A549 (cell line): ENCODE measurements at regions not wholly inside any gene's neighbourhood (a gene's known extent, or its start where the extent isn't known, plus 50 kb on each side); places are given as distances from the start of the nearest gene placed in this dataset.

ENCODE experiments used
- ATAC-seq, 2 experiments: fragments of 200-7000 bp in 1 of 2; fragments of >200 bp in 1 of 2; cut with Nextera tagmentation in 1 of 2; cut with Tn5 transposase in 1 of 2; 3 replicates each; pipeline versions ENCODE4 v1.8.0 to v1.9.1; 2018 to 2020; ENCODE audit warnings: mild to moderate bottlenecking in 1 of 2, moderate library complexity in 1 of 2
- CTCF ChIA-PET: fragments of 300-600 bp; sonication (Branson Sonifier 250); formaldehyde crosslinking; extraction: SDS; loops from one replicate; lab custom pipeline; 2021; ENCODE audit warnings: antibody characterized with exemption, inconsistent platforms; lab: Yijun Ruan, JAX
- POLR2A ChIA-PET: fragments of 350-600 bp; formaldehyde crosslinking; extraction: SDS; loops from one replicate; lab custom pipeline; 2021; ENCODE audit warnings: antibody characterized with exemption, inconsistent platforms; lab: Yijun Ruan, JAX
- DNase-seq, 2 experiments: peaks; one replicate each; pipeline versions ENCODE4 v3.0.0 to v3.0.0-alpha.2; 2011 to 2016; ENCODE audit warnings: low read depth in 1 of 2, low spot score in 1 of 2
- FAIRE-seq: peaks from 2 replicates; lab custom pipeline; 2011; peaks lifted over from hg19 to GRCh38; lab: Jason Lieb, UNC
- H3K27ac ChIP-seq, 2 experiments: fragments of >200 bp; sonication (Bioruptor Twin); formaldehyde crosslinking; 3 replicates each; pipeline ENCODE4 v1.5.1; 2016 to 2017
- H3K4me1 ChIP-seq: fragments of >200 bp; sonication (Bioruptor Twin); formaldehyde crosslinking; 3 replicates; pipeline ENCODE4 v1.6.1; 2016
- H3K4me2 ChIP-seq: fragments of >200 bp; sonication (Bioruptor Twin); formaldehyde crosslinking; 3 replicates; pipeline ENCODE4 v1.6.1; 2016
- H3K4me3 ChIP-seq: fragments of >200 bp; sonication (Bioruptor Twin); formaldehyde crosslinking; 3 replicates; pipeline ENCODE4 v1.5.1; 2016
- H3K9me3 ChIP-seq: fragments of >200 bp; sonication (Bioruptor Twin); formaldehyde crosslinking; 3 replicates; pipeline ENCODE4 v1.6.1; 2016
- ATOH8 ChIP-seq: fragments of 250-450 bp; sonication (Bioruptor Pico); IDR thresholded peaks from 2 replicates; pipeline ENCODE4 v1.5.0; 2020; ENCODE audit warnings: low read depth, mild to moderate bottlenecking, moderate library complexity
- CBX2 ChIP-seq: fragments of 200-600 bp; sonication (generic); IDR thresholded peaks from 2 replicates; pipeline ENCODE4 v1.6.1; 2016; ENCODE audit warnings: low read depth, mild to moderate bottlenecking, borderline replicate concordance
- CHD2 ChIP-seq: fragments of 150-350 bp; IDR thresholded peaks from 2 replicates; pipeline ENCODE4 v1.6.1; 2014; ENCODE audit warnings: low read length; ENCODE audit not compliant: partially characterized antibody
- GATA3 ChIP-seq: IDR thresholded peaks from 2 replicates; pipeline ENCODE4 v1.6.1; 2012; ENCODE audit warnings: borderline replicate concordance
- HEYL ChIP-seq: fragments of 250-450 bp; sonication (Bioruptor Pico); IDR thresholded peaks from 2 replicates; pipeline ENCODE4 v1.8.0; 2021; ENCODE audit warnings: mild to moderate bottlenecking, moderate library complexity
- HOXA7 ChIP-seq: fragments of 250-450 bp; sonication (Bioruptor Pico); IDR thresholded peaks from 2 replicates; pipeline ENCODE4 v1.5.0; 2020; ENCODE audit warnings: mild to moderate bottlenecking, moderate library complexity
- HOXB13 ChIP-seq: fragments of 250-450 bp; sonication (Bioruptor Pico); IDR thresholded peaks from 2 replicates; pipeline ENCODE4 v1.5.0; 2020; ENCODE audit warnings: low read depth, mild to moderate bottlenecking, moderate library complexity
- HOXB5 ChIP-seq: fragments of 250-450 bp; sonication (Bioruptor Pico); IDR thresholded peaks from 2 replicates; pipeline ENCODE4 v1.5.0; 2020; ENCODE audit warnings: mild to moderate bottlenecking, moderate library complexity
- KDM1A ChIP-seq: fragments of 200-600 bp; sonication (generic); IDR thresholded peaks from 2 replicates; pipeline ENCODE4 v1.6.1; 2016; ENCODE audit warnings: low read depth, mild to moderate bottlenecking
- MAZ ChIP-seq: fragments of 150-350 bp; IDR thresholded peaks from 2 replicates; pipeline ENCODE4 v1.6.1; 2014; ENCODE audit warnings: antibody characterized with exemption, low read depth, low read length, borderline replicate concordance
- NPAS2 ChIP-seq: fragments of 250-450 bp; sonication (Bioruptor Pico); IDR thresholded peaks from 2 replicates; pipeline ENCODE4 v1.8.0; 2022; ENCODE audit warnings: mild to moderate bottlenecking, moderate library complexity, borderline replicate concordance
- POLR2A ChIP-seq: IDR thresholded peaks from 2 replicates; pipeline ENCODE4 v1.6.1; 2012; ENCODE audit warnings: mild to moderate bottlenecking, low read length
- POLR2AphosphoS2 ChIP-seq: conservative IDR thresholded peaks from 2 replicates; pipeline ENCODE4 v1.6.1; 2012; ENCODE audit warnings: low read length, improper control_type of control experiment, inconsistent platforms
- RAD21 ChIP-seq, 2 experiments: fragments of >200 bp in 1 of 2; sonication (Bioruptor Twin) in 1 of 2; formaldehyde crosslinking in 1 of 2; IDR thresholded peaks in 1 of 2; conservative IDR thresholded peaks in 1 of 2; 2 replicates in 1 of 2; 3 replicates in 1 of 2; pipeline ENCODE4 v1.6.1; 2012 to 2018; ENCODE audit warnings: inconsistent platforms in 1 of 2
- RARB ChIP-seq: fragments of 250-450 bp; sonication (Bioruptor Pico); IDR thresholded peaks from 2 replicates; pipeline ENCODE4 v1.8.0; 2021; ENCODE audit warnings: mild to moderate bottlenecking, moderate library complexity
- RFX5 ChIP-seq: fragments of 450-650 bp; IDR thresholded peaks from 2 replicates; pipeline ENCODE4 v1.7.1; 2014; ENCODE audit warnings: antibody characterized with exemption, mild to moderate bottlenecking, moderate library complexity
- RNF2 ChIP-seq: fragments of 200-600 bp; sonication (generic); IDR thresholded peaks from 2 replicates; pipeline ENCODE4 v1.6.1; 2016; ENCODE audit warnings: low read depth, mild to moderate bottlenecking, antibody characterized with exemption, moderate library complexity, borderline replicate concordance
- SREBF2 ChIP-seq: fragments of 450-650 bp; IDR thresholded peaks from 2 replicates; pipeline ENCODE4 v1.6.1; 2014; ENCODE audit warnings: mild to moderate bottlenecking, moderate library complexity
- TP53 ChIP-seq: fragments of 250-450 bp; sonication (Bioruptor Pico); IDR thresholded peaks from 2 replicates; pipeline ENCODE4 v1.5.0; 2021; ENCODE audit warnings: mild to moderate bottlenecking, moderate library complexity
- USF2 ChIP-seq: fragments of 450-650 bp; IDR thresholded peaks from 2 replicates; pipeline ENCODE4 v1.6.1; 2014; ENCODE audit warnings: antibody characterized with exemption
- WGBS: methylation state at CpG from one replicate; pipeline ENCODE4 v1.1.6; 2017; ENCODE audit errors: missing lambda C conversion rate; 5-methylcytosine and 5-hydroxymethylcytosine counted together
- TF ChIP-seq, protein P1 (sequence below): fragments of 200-600 bp; sonication (generic); IDR thresholded peaks from 2 replicates; pipeline ENCODE4 v1.6.1; 2016; ENCODE audit warnings: antibody characterized with exemption, mild to moderate bottlenecking, moderate library complexity

- ChIA-PET POLR2A (no interaction called here), CTCF (interaction anchor here (0.9 to 1.4 kb wide), 2 partner anchors 11 to 27 kb away, joined by 3 to 4 read pairs; no protein-coding TSS in a partner anchor)
- Histone ChIP-seq H3K9me3 (no peaks in the 10 kb centered on the region), H3K4me3 (no peak overlapping the region), H3K4me1 (no peaks in the 10 kb centered on the region)
- ATAC-seq, result no peak
- DNase-seq, result no peak
- no peak for TF ChIP-seq CHD2
- no peak for TF ChIP-seq CBX2
- no peak for TF ChIP-seq KDM1A
- TF ChIP-seq NPAS2 (CRISPR knock-in tag), result no peak
- TF ChIP-seq, all 56 proteins: peak for 0
- WGBS, result 4% methylated on average over 7 of the region's 7 CpGs
- no peak for FAIRE-seq
- H3K4me2 ChIP-seq, result no peak overlapping the region
- no peak overlapping the region for H3K27ac ChIP-seq
Observed at GRCh38 chr17:33940769-33941370, 314.2 kb upstream of the CCL2 start.

GRCh38 chr17:33941744-33942143 lies 313.3 kb upstream of the CCL2 start:
- H3K4me2 ChIP-seq, result no peak overlapping the region
- no peak for DNase-seq
- FAIRE-seq, result no peak
- CTCF ChIA-PET, result interaction anchor here (1.3 to 1.4 kb wide), 2 partner anchors 10 kb away, joined by 3 to 4 read pairs; no protein-coding TSS in a partner anchor
- ATAC-seq, result no peak
- POLR2A ChIA-PET, result no interaction called here
- TF ChIP-seq GATA3, result no peak
- no peak for TF ChIP-seq RAD21 (conservative IDR thresholded peaks at IDR 0.05 in 1 of 2, IDR thresholded peaks at IDR 0.05 in 1 of 2)
- TF ChIP-seq POLR2A, result no peak
- TF ChIP-seq HOXB5 (CRISPR knock-in tag), result no peak
- TF ChIP-seq, all 56 proteins: peak for 0
- WGBS, result 20% methylated on average over 6 of the region's 6 CpGs
- Histone ChIP-seq H3K4me3 (no peak overlapping the region), H3K4me1 (no peaks in the 10 kb centered on the region), H3K27ac (no peak overlapping the region), H3K9me3 (no peaks in the 10 kb centered on the region)

- no peak overlapping the region for H3K4me3 ChIP-seq
- TF ChIP-seq SREBF2 (no peak), RNF2 (no peak), HEYL (CRISPR knock-in tag) (no peak), USF2 (no peak), ATOH8 (CRISPR knock-in tag) (no peak), RFX5 (no peak), HOXA7 (no peak), MAZ (no peak), TP53 (no peak), POLR2AphosphoS2 (no peak), RARB (CRISPR knock-in tag) (no peak), HOXB13 (CRISPR knock-in tag) (no peak)
- TF ChIP-seq, protein P1, sequence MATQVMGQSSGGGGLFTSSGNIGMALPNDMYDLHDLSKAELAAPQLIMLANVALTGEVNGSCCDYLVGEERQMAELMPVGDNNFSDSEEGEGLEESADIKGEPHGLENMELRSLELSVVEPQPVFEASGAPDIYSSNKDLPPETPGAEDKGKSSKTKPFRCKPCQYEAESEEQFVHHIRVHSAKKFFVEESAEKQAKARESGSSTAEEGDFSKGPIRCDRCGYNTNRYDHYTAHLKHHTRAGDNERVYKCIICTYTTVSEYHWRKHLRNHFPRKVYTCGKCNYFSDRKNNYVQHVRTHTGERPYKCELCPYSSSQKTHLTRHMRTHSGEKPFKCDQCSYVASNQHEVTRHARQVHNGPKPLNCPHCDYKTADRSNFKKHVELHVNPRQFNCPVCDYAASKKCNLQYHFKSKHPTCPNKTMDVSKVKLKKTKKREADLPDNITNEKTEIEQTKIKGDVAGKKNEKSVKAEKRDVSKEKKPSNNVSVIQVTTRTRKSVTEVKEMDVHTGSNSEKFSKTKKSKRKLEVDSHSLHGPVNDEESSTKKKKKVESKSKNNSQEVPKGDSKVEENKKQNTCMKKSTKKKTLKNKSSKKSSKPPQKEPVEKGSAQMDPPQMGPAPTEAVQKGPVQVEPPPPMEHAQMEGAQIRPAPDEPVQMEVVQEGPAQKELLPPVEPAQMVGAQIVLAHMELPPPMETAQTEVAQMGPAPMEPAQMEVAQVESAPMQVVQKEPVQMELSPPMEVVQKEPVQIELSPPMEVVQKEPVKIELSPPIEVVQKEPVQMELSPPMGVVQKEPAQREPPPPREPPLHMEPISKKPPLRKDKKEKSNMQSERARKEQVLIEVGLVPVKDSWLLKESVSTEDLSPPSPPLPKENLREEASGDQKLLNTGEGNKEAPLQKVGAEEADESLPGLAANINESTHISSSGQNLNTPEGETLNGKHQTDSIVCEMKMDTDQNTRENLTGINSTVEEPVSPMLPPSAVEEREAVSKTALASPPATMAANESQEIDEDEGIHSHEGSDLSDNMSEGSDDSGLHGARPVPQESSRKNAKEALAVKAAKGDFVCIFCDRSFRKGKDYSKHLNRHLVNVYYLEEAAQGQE, result no peak
- ATAC-seq (no peak), DNase-seq (no peak), FAIRE-seq (no peak)
- 12% methylated on average over 4 of the region's 4 CpGs for WGBS
- H3K9me3 ChIP-seq, result no peaks in the 10 kb centered on the region
- H3K27ac ChIP-seq, result no peak overlapping the region
- POLR2A ChIA-PET, result no interaction called here
- CTCF ChIA-PET, result interaction anchor here (0.9 to 1.3 kb wide), 2 partner anchors 9 to 12 kb away, joined by 3 read pairs; no protein-coding TSS in a partner anchor
- no peaks in the 10 kb centered on the region for H3K4me1 ChIP-seq
- H3K4me2 ChIP-seq, result no peak overlapping the region
Observed at GRCh38 chr17:33942414-33942813, 312.7 kb upstream of the CCL2 start.
